HT1080 (cell line): ENCODE measurements at regions not wholly inside any gene's neighbourhood (a gene's known extent, or its start where the extent isn't known, plus 50 kb on each side); places are given as distances from the start of the nearest gene placed in this dataset.
"Not testable (repeated sequence)": the region's sequence is repeated elsewhere in the genome, so short reads cannot be mapped to it uniquely, and the experiment has no call there.

Source experiments
- DNase-seq: peaks from one replicate; pipeline ENCODE4 v3.0.0-alpha.2; 2015; ENCODE audit warnings: low read depth

DNA sequence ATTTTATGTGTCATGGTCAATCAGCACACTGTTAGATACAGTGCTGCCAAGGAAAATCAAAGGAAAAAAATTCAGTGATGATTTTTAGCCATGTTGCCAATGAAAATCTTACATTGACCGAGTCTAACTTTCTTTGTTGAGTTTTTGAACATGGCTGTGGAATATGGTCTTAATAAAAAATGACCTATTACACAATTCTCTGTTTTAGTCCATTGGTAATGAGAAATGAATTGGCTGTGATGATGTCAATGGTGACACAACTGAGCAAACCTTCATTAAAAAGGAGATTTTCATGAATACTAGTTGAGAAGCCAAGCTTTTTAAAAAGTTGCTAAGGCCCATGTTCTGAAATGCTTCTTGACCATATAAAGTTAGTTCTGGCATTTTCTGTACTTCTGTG, 225.9 kb upstream of the GYPA start:
- no peak for DNase-seq

DNA sequence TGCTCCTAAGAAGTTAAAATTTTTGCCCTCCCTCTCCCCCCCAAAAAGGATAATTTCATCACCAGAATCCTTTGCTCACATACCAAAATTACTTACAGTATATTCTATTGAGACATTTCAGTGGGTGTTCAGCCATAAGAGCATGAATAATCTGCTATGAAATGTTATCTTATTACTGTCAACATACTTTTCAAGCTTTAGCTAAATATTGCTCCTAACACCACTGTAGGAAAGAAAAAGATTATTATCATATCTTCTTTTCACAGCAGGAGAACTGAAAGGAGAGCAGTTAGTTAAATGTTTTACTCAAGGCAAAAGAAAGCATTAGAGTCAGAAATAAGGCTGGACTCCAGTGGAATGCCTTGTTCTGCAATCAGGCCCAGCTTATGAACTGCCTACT, 231.0 kb upstream of the GYPA start:
- no peak for DNase-seq

DNA sequence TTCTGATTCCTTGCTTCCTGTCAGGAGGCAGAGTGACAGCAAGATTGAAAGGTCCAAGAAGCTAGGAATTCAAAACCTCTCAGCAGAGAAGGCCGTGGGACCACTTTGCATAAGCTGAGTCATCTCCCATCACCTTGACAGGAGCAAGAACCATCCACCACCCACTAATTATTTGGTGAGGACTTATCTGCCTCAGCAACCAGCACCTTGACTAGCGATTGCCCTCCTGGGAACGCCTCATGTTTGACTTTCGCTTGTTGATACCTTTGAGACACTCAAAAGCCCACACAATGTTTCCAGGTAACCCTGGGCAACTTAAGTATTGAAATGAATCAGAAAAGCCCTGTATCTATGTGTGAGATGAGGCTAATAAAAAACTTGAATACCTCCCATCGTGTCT, 233.5 kb upstream of the GYPA start:
- no peak for DNase-seq

DNA sequence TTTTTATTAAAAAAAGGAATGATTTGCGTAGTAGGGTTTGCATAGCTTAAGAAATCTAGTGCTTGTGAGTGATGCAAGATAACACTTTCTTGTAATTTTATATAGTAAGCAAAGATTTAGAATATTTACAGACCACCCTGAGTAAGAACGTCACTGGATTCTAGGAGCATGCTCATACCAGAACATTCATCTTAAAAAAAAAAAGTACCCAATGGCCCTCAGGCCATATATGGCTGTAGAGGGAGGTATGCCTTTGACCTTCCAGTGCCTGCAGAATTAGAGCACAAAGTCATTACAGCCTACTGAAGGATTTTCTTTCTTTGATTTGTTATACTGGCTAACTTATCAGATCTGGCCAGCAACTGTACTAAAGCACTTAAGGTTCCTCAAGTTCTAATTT, 236.3 kb upstream of the GYPA start:
- no peak for DNase-seq

DNA sequence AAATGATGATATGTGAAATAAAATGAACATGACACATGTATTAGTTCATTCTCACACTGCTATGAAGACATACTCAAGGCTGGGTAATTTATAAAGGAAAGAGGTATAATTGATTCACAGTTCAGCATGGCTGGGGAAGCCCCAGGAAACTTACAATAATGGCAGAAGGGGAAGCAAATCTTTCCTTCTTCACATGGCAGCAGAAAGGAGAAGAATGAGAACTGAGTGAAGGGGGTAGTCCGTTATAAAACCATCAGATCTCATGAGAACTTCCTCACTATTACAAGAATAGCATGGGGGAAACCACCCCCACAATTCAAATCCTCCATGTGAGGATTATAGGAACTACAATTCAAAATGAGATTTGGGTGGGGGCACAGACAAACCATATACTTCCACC, 243.9 kb upstream of the GYPA start:
- no peak for DNase-seq

DNA sequence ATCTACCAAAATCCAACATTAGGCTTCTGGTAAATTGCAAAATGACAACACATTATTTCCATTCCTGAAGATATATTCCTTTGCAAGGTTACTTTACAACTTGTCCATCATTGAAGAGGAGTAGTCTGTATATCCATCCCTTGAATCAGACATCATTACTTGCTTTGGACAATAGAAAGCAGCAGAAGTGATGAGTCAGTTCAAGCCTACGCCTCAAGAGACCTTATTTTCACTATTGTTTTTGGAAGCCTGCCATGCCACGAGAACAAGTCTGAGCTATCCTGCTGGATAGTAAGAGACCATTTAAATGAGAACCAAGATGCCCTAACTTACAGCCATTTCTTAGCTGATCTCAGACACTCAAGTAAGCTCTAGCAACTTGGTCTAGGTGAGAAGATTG, 246.0 kb upstream of the HHIP start:
- peak; percentile 90 for DNase-seq

DNA sequence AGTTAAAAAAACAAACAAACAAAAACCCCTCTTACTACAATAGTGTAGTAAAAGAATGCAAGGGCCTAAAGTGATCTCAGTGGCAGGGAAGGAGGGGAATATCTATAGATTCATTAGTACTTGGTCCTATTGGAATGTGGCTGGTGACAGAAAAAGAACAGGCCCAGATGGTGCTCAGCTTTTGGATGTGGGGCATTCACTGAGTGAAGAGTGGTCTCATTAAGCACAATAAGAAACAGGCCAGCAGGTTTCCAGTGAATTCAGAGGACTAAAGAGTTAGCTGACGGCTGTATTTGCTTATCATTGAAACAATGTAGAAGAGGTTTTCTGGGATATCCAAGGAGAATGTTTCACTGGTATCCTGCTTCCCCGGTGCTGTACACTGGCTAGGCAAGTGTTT, 243.8 kb upstream of the HHIP start:
- DNase-seq = no peak

DNA sequence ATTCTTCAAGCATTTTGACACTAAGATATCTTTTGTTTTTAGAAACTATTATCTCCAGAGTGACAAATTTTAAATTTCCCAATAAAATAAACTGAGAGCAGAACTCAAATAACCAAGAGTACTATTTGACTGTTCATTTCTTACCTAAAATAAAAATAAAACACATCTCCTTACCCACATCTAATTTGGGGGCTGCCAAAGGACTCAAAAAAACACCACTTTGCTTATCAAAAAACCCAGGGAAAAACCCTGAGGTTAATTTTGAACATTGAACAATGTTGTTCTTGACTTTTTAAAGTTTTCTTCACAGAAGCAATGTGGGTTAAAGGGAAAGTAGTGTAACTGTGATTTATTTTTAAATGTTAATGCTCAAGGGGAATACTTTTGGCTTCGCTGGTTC, 243.0 kb upstream of the HHIP start:
- DNase-seq = no peak

DNA sequence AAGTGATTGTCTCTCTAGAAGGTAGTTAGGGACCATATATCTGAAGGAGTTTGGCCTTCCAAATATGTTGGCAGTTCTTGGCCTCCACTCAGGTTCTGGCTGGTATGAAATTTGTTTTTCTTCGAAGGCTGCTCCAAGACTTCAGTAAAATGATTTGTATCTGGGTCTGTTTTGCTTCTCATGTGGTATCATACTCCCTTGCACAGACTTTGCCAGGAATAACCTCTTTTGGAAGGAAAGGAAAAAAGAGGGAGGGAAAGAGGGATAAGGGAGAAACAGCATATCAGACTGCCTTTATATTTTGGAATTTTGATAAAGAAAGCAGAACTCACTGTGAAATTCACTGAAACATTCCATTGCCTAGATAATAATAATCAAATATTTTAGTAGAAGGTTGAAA, 242.1 kb upstream of the HHIP start:
- DNase-seq = no peak

DNA sequence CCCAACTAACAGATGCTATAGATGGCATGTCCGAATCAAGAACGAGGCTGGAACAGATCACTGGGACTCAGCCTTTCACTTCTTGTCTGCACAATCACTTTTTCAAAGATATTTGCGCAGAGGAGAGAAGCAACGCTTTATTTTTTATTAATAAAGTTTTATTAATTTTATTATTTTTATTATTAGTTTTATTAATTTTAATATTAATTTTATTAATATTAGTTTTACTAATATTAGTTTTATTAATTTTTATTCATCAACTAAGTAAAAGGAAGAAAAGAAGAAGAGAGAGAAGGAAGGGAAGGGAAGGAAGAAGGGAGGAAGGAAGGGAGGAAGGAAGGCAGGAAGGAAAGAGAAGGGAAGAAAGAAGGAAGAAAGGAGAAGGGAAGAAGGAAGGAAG, 236.4 kb upstream of the HHIP start:
- no peak for DNase-seq

DNA sequence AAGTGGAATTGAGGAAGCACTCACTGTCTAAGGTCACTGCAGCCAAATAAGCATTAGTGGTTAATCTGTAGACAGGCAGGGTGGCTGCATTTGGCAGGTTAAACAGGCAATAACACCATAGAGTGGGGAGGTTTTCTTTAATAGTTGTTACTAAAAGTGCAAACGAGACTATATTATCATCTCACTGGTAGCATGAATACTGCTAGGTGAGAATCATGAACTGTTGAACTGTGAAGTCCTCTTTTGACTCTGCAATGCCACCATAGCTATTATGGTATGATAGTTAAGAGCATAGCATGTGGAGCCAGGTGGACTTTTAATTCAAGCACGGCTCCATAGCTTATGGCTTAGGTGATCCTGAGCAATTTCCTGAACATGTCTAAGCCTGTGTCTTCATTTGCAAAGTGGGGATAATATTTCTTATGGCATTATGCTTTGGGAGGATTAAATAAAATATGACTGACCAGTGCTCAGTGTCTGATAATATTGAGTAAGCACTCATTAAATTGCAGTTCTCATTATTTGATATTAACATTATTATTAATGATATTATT, 235.6 kb upstream of the HHIP start:
- no peak for DNase-seq

DNA sequence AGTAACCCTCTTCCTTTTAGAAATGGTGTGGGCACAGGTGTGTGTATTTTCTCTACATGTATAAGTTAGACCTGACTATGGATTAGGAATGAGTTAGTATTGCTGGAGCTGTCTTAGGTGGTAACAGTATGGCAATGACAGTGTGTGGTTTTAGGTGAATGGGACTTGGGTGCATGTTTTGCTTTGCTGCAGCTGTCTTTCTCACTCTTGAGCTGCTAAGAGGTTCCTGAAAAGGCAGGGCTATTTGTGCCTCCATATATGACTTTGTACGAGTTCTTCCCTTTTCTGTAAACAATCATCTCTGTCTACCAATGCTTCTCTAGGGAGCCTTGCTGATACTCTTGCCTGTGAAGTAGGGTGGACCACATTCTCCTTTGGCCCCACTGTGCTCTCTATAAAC, 234.8 kb upstream of the HHIP start:
- no peak for DNase-seq

DNA sequence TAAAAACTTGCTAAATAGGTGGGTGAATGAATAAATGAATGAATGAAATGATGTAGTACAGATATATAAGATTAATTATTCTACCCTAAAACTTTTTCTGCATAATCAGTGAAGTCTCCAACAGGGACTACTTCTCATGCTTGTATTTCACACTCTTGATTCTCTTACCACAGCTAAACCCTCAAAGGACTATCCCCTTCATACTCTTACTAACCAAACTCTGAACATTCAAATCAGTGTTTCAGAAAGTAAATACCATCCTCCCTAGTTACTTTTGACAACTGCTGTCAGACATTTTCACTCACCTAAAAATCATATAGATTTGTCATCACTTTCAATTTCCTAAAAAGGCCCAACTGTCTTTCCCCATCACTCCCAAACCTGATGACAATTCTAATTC, 234.3 kb upstream of the HHIP start:
- no peak for DNase-seq

DNA sequence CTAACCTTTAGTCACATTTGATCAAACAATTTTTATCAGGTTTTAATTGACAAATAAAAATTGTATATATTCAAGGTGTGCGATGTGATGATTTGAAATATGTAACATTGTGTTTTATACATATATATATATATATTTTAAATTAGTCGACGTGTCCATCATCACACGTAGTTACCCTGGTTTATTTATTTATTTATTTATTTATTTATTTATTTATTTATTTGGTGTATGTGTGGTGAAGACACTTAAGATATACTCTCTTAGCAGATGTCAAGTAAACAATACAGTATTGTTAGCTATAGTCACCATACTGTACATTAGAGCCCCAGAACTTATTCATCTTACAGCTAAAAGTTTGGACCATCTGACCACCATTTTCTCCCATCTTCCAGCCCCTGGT, 224.9 kb upstream of the HHIP start:
- DNase-seq = no peak

DNA sequence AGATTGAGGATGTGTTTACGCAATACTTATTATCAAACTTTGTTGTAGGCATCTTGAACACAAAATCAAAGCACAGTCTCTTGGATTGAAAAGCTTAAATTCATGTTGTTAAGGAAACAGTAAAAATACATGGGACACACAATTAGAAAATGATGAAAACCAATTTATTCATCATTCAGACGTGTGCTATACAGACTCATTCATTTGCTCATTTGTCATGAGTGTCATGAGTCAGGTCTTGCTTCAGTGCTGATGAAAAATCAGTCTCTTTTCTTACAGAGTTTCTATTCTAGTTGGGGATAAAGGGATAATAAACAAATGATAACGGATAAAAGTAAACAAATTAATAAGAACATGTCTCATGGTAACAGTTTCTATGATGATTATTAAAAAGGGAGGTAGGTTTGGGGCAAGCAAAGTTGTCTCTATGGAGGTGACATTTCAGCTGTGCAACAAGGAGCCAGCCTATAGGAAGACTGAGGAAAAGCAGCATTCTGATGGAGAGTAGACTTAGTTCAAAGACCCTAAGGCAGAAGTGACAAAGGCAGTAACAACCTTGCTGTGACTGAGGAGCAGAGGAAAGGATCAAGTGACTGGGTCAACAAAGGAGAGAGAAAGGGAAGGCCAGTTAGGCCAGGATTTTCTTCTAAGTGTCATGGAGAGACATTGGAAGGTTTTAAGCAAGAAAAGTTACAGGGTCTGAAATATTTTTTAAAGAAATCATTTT, 224.0 kb upstream of the HHIP start:
- DNase-seq = no peak

DNA sequence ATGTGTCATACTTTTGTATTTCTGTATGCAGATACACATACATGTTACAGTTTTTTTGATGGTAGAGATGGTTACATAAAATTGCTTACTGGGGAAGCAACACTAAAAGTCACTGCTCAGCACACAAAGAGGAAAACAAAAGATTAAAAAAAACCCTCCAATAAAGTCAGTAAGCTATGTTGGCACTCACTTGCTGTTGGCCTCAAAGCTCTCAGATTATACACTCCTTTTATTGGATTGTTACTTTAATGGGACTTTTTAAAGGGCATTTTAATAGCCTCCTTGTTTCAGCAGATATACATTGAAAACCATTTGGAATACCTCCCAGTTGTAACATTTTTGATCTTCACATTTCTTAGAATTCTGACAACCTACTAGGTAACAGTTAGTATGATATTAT, 222.0 kb upstream of the HHIP start:
- DNase-seq = no peak

DNA sequence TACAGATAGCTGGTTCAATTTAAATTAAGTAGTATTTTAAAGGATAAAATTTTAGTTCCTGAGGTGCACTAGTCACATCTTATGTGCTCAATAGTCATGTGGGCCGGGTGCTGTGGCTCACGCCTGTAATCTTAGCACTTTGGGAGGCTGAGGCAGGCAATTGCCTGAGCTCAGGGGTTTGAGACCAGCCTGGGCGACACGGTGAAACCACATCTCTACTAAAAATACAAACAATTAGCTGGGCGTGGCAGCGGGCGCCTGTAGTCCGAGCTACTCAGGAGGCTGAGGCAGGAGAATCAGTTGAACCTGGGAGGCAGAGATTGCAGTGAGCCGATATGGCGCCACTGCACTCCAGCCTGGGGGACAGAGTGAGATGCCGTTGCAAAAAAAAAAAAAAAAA, 219.9 kb upstream of the HHIP start:
- not testable (repeated sequence) for DNase-seq

DNA sequence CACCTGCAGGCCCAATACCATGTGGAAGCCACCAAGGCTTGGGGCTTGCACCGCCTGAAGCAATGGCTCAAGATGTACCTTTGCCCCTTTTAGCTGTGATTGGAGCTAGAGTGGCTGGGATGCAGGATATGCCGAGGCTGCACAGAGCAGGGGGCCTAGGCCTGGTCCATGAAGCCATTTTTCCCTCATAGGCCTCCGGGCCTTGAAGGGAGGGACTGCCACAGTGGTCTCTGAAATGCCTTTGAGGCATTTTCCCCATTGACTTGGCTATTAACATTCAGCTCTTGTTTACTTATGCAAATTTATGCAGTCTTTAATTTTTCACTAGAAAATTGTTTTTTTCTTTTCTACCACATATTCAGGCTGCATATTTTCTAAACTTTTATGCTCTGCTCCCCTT, 203.2 kb upstream of the HHIP start:
- no peak for DNase-seq

DNA sequence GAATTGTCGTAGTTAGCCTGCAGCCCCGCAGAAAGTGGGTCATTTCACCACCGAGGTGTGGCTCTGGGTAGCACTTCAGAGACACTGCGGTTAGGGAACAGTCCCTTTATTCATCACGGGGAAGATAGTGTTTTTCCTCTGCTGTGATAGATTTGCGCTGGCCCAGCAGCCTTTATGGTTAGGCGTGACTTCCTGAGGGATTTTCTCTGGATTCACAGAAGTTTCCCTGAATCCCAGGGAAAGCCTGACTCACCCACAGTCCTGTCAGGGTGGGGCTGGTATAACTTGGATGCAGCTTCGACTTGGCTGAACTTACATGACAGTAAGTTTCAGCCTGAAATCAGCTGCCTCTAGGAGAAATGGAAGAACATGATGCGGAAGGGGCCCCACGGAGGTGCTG, 196.3 kb upstream of the HHIP start:
- peak; percentile 78 for DNase-seq

DNA sequence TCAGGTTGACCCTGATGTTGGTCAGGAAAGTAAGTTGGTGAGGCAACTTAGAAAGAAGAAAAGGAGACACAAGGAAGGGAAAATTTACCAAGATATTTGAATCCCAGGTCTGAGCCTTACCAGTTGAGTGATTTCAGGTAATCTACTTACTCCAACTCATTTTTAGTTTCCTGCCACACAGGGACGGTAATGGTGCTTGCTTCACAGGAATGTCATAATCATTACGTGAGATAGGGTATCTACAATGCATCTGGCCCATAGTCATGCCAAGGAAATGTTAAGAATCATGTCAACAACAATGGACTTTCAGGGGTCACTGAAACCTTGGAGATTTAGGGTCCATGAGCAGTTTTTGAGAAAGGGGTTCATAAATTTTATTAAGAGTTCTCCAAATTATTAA, 195.4 kb upstream of the HHIP start:
- no peak for DNase-seq

DNA sequence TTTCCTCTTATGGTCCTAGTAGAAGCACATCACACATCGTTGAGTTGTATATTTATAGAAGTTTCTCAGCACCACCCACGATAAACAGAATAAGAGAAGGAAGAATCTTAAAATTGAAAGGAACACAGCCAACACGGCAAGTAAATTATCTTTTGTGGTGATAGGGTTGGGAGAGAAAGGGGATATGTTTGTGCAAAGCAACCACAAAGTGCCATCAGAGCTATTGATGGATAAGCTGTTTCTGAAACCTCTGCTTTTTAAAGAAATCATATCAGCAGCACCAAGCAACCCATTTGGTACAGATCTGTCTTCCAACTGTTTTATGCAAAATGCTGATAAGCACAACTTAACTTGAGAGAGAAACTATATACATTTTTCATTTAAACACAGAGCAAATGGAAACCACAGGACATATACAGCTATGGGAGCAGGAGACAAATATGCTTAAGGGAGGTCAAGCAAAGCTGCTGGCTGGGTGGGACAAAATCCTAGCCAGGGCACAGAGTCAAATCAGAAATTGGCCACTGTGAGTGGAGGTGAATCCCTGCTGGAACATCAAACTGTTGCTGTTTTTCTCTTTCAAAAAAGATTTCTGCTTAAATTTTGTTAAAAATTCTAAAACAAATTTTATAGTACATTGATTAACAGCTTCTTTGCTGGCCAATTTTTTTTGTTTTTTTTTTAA, 194.0 kb upstream of the HHIP start:
- no peak for DNase-seq

DNA sequence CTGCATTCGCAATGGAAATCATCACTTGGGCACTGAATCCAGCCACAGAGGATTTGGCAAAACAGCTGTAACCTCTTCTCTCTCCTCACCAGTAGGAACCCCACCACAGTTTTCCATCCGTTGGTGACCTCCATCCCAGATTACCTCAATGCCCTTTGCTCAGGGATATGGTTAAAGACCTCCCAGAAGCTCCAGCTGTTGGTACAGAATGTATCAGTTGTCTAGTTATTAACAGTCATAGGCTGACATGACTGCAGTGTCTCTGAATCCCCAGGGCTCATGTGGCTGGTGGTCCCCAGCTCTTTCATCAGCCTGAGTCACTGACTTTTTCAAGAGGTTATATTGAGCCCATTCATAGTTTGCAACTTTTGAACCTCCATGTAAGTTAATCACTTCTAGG, 189.8 kb upstream of the HHIP start:
- DNase-seq = no peak

DNA sequence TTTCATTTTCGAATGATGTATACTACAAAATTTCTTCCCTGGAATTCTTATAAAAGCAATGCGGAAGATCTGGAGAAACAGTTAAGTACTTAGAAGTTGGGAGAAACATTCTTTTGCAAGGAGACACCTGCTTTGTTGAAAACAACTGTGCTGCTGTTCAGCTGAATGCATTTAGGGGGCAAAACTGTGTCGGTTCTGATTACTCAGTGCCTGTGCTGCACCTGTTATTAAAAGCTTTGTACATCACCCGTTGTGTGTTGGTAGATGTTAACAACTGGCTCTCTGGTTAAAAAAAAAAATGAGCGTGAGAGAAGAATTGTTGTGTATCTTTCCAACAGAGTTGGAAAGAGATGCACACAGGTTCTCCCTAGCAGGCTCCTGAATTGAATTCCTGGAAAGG, 184.1 kb upstream of the HHIP start:
- DNase-seq = no peak
